ENCODE measurements at regions not wholly inside any gene's neighbourhood (a gene's known extent, or its start where the extent isn't known, plus 50 kb on each side); places are given as distances from the start of the nearest gene placed in this dataset.

- no peak for TF ChIP-seq POLR2A (IDR thresholded peaks at IDR 0.05)
- TF ChIP-seq CTCF (IDR thresholded peaks at IDR 0.05): no peak
Measured at GRCh38 chr17:5951912-5952311, 118.3 kb upstream of the WSCD1 start.
